WTC11 (cell line): ENCODE measurements at regions not wholly inside any gene's neighbourhood (a gene's known extent, or its start where the extent isn't known, plus 50 kb on each side); places are given as distances from the start of the nearest gene placed in this dataset.

Experiments used
- ARID4B ChIP-seq: sonication (generic); formaldehyde crosslinking; IDR thresholded peaks from 2 replicates; pipeline ENCODE4 v1.8.0; 2023; ENCODE audit warnings: missing genetic modification reagents, mild to moderate bottlenecking, borderline replicate concordance
- CREM ChIP-seq: sonication (generic); formaldehyde crosslinking; IDR thresholded peaks from 2 replicates; pipeline ENCODE4 v1.8.1; 2022; ENCODE audit warnings: mild to moderate bottlenecking, missing genetic modification reagents, moderate library complexity
- CTCF ChIP-seq: fragments of 200-600 bp; IDR thresholded peaks from 2 replicates; pipeline ENCODE4 v1.8.0; 2022; ENCODE audit warnings: antibody characterized with exemption
- ETV6 ChIP-seq: sonication (generic); formaldehyde crosslinking; IDR thresholded peaks from 2 replicates; pipeline ENCODE4 v1.8.1; 2022; ENCODE audit warnings: mild to moderate bottlenecking, missing genetic modification reagents
- MXD4 ChIP-seq: fragments of 250-450 bp; sonication (Bioruptor Pico); IDR thresholded peaks from 2 replicates; pipeline ENCODE4 v1.8.0; 2021; ENCODE audit warnings: mild to moderate bottlenecking, moderate library complexity, borderline replicate concordance
- MYBL2 ChIP-seq: sonication (generic); formaldehyde crosslinking; IDR thresholded peaks from 2 replicates; pipeline ENCODE4 v1.8.1; 2023; ENCODE audit warnings: mild to moderate bottlenecking, moderate library complexity, missing genetic modification reagents
- SP1 ChIP-seq: sonication (generic); formaldehyde crosslinking; conservative IDR thresholded peaks from 2 replicates; pipeline ENCODE4 v1.8.1; 2022; ENCODE audit warnings: missing genetic modification reagents
- TEAD4 ChIP-seq: sonication (generic); formaldehyde crosslinking; IDR thresholded peaks from 2 replicates; pipeline ENCODE4 v1.8.0; 2022; ENCODE audit warnings: mild to moderate bottlenecking, missing genetic modification reagents

GRCh38 chr10:64385355-64385754 lies 864.2 kb downstream of the REEP3 start:
- TF ChIP-seq MYBL2 (CRISPR knock-in tag) (no peak), CTCF (no peak), TEAD4 (CRISPR knock-in tag) (no peak), CREM (CRISPR knock-in tag) (no peak), MXD4 (CRISPR knock-in tag) (no peak), ETV6 (CRISPR knock-in tag) (no peak), ARID4B (no peak), SP1 (CRISPR knock-in tag) (no peak)
